HG03558 (cell line): ENCODE measurements at regions not wholly inside any gene's neighbourhood (a gene's known extent, or its start where the extent isn't known, plus 50 kb on each side); places are given as distances from the start of the nearest gene placed in this dataset.
"Not testable (repeated sequence)": the region's sequence is repeated elsewhere in the genome, so short reads cannot be mapped to it uniquely, and the experiment has no call there.

ENCODE experiments used
- ATAC-seq: cut with Tn5 transposase; IDR thresholded peaks from one replicate; pipeline ENCODE4 v1.9.1; 2021; ENCODE audit warnings: moderate number of reproducible peaks; ENCODE audit not compliant: unreplicated experiment; ENCODE audit errors: extremely low read depth

DNA sequence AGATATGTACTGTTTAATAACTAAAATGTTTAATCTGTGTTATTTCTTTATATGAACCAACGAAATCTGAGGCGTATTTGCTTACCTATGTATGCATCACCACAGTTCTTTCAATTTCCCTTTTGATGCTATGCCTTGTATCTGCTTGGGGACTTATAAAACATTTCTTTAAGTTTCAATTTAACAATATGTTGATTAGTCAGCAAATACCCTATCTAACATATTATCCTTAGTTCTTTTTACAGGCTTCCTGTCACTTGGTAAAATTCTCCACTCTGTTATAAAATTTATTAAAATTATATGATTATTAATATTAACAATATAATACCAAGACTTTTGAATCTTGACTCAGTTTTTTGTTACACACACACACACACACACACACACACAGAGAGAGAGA lies 174.3 kb downstream of the CPS1 start:
- ATAC-seq = no peak

DNA sequence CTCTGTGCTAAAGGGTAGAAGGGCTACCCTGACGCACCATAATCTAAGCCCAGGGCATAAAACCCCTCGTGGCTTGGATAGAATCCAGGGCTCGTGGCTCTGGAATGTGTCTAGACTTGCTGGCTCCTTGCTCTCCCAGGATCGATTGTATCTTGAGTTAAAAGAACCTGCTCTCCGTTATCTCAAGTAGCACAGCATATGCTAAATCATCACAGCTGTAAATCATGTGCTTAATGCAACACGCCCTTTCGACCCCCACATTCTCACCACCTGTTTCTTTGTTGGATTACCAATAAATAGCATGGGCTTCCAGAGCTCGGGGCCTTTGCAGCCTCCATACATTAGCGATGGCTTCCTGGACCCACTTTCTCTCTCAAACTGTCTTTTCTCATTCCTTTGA lies 190.4 kb downstream of the CPS1 start:
- not testable (repeated sequence) for ATAC-seq

DNA sequence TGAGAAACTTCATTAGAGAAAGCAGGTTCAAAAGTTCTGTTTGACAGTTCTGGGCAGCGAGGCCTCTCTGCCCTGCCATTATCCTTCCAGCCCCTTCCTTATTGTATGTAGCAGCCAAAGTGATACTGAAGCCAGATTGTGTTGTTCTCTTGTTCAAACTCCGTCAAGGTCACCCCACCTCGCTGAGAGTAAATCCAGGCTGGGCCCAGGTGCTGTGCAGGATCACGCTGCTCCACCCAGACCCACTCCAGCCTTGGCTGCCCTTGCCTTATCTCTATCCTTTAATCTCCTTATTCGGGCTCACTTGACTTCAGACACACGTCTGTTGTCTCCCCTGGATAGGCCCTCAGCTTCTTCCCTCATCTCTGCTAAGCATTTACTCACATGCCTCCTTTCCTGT lies 196.1 kb downstream of the CPS1 start:
- no peak for ATAC-seq

DNA sequence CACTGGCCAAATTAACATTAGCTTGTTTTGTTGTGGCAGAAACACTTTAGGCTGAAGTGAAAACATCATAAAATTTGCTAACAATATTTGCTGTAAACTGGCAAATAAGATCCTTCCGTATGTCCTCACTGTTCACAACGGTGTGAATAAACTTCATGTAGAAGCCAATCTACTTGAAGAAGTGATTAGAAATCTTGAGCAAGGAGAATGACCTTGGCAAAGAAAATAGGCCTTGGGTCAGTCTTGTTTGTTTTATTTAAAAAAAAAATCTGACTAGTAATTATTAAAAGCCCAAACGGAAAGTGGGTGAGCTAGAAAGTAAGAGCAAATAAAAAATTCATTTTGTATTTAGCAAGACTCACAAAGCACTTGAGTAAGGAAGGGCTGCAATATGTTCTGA lies 197.0 kb downstream of the CPS1 start:
- ATAC-seq = no peak

GRCh38 chr2:210756855-210757254 lies 200.5 kb downstream of the CPS1 start:
- ATAC-seq = no peak

GRCh38 chr2:210762604-210763588 lies 206.5 kb downstream of the CPS1 start:
- no peak for ATAC-seq

DNA sequence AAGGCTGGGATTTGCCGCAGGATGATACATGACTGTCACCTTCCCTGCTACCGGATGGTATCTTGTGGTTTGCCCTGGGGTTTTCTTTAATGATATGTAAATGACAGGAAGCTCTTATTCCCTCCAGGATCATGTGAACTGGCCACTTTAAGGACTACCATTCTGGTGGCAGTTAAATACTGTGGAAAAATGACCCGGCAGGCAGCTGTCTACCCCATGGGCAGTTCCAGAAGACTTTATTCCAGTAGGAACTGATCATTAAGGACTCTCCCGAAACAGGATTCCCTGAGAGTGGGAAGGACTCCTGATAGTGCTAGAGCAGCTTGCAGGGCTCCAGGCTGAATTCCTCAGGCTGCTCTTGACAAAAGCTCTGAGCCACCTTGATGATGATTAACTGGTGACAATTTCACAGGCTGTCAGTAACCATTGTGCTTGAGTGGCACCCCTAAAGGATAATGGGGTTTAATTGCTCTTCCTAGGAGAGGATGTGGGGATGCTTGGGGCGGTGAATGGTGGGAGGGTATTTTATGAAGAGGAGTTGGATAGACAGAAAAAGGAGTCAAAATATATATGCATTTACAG lies 212.0 kb downstream of the CPS1 start:
- no peak for ATAC-seq

GRCh38 chr2:210776756-210777155 lies 220.4 kb downstream of the CPS1 start:
- ATAC-seq = no peak

- no peak for ATAC-seq
These were observed 225.8 kb downstream of the CPS1 start for GRCh38 chr2:210782222-210782621.

GRCh38 chr2:210787831-210788230 lies 231.4 kb downstream of the CPS1 start:
- not testable (repeated sequence) for ATAC-seq

- ATAC-seq = no peak
These were observed 235.6 kb downstream of the CPS1 start for GRCh38 chr2:210792000-210792399.

DNA sequence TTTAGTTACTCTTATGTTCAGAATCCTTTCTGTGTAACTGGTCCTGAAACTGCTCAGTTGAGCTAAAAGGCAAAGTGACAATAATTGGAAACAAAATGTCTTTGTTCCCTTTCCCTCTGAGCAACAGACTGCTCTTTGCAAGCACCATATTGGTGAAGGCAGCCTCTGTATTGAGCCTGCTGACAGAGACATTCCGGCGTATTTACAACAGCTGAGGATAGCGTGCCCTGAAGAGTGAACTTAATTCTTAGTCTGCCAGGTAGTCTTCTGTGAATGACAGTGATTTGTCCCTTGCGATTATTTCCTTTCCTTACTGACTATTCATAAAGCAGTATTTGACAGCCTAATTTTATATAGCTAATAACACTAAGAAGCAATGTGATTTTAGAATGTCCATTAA lies 239.1 kb downstream of the CPS1 start:
- no peak for ATAC-seq

DNA sequence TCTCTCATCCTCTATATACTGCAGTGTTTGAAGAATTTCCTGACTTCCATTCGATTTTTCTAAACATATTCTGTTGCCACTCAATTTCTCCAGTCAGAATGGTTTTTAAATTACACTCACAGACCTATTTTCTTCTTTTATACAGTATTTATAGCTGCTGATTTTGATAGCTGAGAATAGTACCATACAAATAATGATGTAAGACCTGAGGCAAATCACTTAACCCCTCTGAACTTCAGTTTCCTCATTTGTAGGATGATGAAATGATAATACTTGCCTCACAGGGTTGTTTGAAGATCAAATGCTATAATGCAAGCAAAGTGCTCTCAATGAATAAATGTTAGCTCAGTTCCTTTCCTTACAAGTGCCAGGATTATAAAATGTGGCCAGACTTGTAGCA lies 241.8 kb downstream of the CPS1 start:
- no peak for ATAC-seq

- no peak for ATAC-seq
These were observed 258.0 kb downstream of the CPS1 start for GRCh38 chr2:210814251-210815025.

DNA sequence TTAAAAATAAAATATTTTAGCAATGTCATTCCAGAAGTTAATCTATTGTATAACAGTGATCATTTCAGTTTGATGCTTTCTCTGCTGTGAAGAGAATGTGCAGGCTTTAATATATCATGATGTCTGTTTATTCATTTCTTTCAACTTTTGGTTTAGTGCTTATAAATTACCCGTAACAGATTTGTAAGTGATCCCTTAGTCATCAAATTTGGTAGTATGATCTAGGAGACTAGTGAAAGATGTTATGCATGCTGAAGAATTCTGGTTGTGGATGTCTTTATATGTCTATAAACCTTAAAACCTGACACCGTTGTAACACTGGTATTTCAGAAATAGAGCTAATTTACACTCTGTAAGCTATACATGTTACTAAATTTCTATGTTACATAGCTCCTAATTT lies 260.4 kb downstream of the CPS1 start:
- no peak for ATAC-seq

- ATAC-seq = no peak
These were observed 262.1 kb downstream of the CPS1 start for GRCh38 chr2:210818473-210818872.

- no peak for ATAC-seq
These were observed 277.0 kb downstream of the CPS1 start for GRCh38 chr2:210833403-210833802.

DNA sequence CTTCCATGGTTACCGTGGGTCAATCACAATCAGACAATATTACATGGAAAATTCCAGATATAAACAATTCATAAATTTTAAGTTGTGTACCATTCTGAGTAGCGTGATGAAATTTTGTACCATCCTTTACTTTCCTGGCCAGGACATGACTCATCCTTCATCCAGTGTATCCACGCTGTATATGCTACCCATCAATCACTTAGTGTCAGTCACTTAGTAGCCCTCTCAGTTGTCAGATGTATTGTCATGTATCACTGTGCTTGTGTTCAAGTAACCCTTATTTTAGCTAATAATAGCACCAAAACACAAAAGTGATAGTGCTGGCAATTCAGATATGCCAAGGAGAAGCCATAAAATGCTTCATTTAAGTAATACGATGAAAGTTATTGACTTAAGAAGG lies 282.6 kb downstream of the CPS1 start:
- no peak for ATAC-seq

DNA sequence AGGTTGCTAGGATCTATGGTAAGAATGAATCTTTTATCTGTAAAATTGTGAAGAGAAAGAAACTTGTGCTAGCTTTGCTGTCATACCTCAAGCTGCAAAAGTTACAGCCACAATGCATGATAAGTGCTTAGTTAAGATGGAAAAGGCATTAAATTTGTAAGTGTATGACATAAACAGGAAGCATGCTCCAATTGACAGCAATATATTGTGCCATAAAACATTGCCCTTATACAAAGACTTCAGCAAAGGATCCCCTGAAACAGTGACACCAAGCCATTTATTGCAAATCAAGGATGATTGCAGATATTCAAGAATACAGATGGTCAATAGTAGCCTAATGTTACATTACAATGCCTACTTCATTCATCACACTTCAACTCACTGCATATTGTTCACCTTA lies 283.1 kb downstream of the CPS1 start:
- ATAC-seq = no peak

GRCh38 chr2:210842896-210843295 lies 286.5 kb downstream of the CPS1 start:
- no peak for ATAC-seq

- ATAC-seq = no peak
These were observed 287.6 kb downstream of the CPS1 start for GRCh38 chr2:210844016-210844415.
